ENCODE measurements at regions not wholly inside any gene's neighbourhood (a gene's known extent, or its start where the extent isn't known, plus 50 kb on each side); places are given as distances from the start of the nearest gene placed in this dataset.

- TF ChIP-seq POLR2A (IDR thresholded peaks at IDR 0.05; ENCODE audit: low read depth) (no peak), CTCF (IDR thresholded peaks at IDR 0.05) (no peak), POLR2AphosphoS5 (IDR thresholded peaks at IDR 0.05) (no peak), EP300 (IDR thresholded peaks at IDR 0.05) (no peak)
These were observed 184.7 kb downstream of the LRRC3B start for GRCh38 chr3:26807272-26807671.
